C4-2B (cell line): ENCODE measurements at regions not wholly inside any gene's neighbourhood (a gene's known extent, or its start where the extent isn't known, plus 50 kb on each side); places are given as distances from the start of the nearest gene placed in this dataset.

ENCODE experiments used
- H3K27ac ChIP-seq: fragments of 450-650 bp; 2 replicates; pipeline ENCODE4 v1.5.1; 2017
- CTCF ChIP-seq: fragments of 450-650 bp; conservative IDR thresholded peaks from 2 replicates; pipeline ENCODE4 v1.5.1; 2017; ENCODE audit warnings: mild to moderate bottlenecking
- ZFX ChIP-seq: fragments of 450-650 bp; IDR thresholded peaks from 2 replicates; pipeline ENCODE4 v1.6.1; 2017

- TF ChIP-seq ZFX (no peak), CTCF (no peak)
- H3K27ac ChIP-seq, result no peak overlapping the region
These were observed 68.1 kb upstream of the SFMBT2 start for GRCh38 chr10:7478727-7479457.

- H3K27ac ChIP-seq, result no peak overlapping the region
- TF ChIP-seq ZFX, result no peak
- TF ChIP-seq CTCF, result no peak
These were observed 66.9 kb upstream of the SFMBT2 start for GRCh38 chr10:7477538-7478334.

GRCh38 chr10:7475939-7476338, 65.1 kb upstream of the SFMBT2 start:
- TF ChIP-seq CTCF (no peak), ZFX (no peak)
- no peak overlapping the region for H3K27ac ChIP-seq

GRCh38 chr10:7475046-7475911, 64.4 kb upstream of the SFMBT2 start:
- TF ChIP-seq ZFX, result no peak
- no peak overlapping the region for H3K27ac ChIP-seq

GRCh38 chr10:7474388-7474787, 63.6 kb upstream of the SFMBT2 start:
- TF ChIP-seq CTCF (no peak), ZFX (no peak)

GRCh38 chr10:7473474-7473873, 62.6 kb upstream of the SFMBT2 start:
- TF ChIP-seq CTCF, result no peak
- no peak for TF ChIP-seq ZFX
- H3K27ac ChIP-seq, result no peak overlapping the region

More at GRCh38 chr10:7474388-7474787, 63.6 kb upstream of the SFMBT2 start:
- no peak overlapping the region for H3K27ac ChIP-seq

GRCh38 chr10:7471720-7472367, 61.0 kb upstream of the SFMBT2 start:
- TF ChIP-seq ZFX (no peak), CTCF (no peak)
- no peak overlapping the region for H3K27ac ChIP-seq
